ENCODE measurements at regions not wholly inside any gene's neighbourhood (a gene's known extent, or its start where the extent isn't known, plus 50 kb on each side); places are given as distances from the start of the nearest gene placed in this dataset.

GRCh38 chr1:77632216-77632615, 50.2 kb downstream of the ZZZ3 start:
- ChIA-PET CTCF (no interaction called here), POLR2A (interaction anchor here (0.6 kb wide), 1 partner anchor 344 kb away, joined by 3 read pairs; no protein-coding TSS in a partner anchor)
- H3K36me3 ChIP-seq (ENCODE audit: control insufficient read depth in 1 of 2, insufficient read depth in 2 of 2, low read length in 2 of 2), result peaks cover 17 to 28% of the 10 kb centered on the region in 2 experiments; a peak in 3 of 4 replicates

More at GRCh38 chr1:77632216-77632615, 50.2 kb downstream of the ZZZ3 start:
- ATAC-seq, result no peak
- no peak for DNase-seq (ENCODE audit: low read depth, low spot score)
- H3K27me3 ChIP-seq (ENCODE audit: insufficient read depth, low read length), result no peaks in the 10 kb centered on the region
- H4K20me1 ChIP-seq (ENCODE audit: insufficient read depth), result no peaks in the 10 kb centered on the region; the same call in 1 of the 2 replicates
- peaks cover 15% of the 10 kb centered on the region for H3K79me2 ChIP-seq (ENCODE audit: insufficient read depth, low read length)
- BruUV-seq (replicated peaks), result no TSS peak
- H3K27ac ChIP-seq (ENCODE audit: low read depth, low read length), result no peak overlapping the region
- intact Hi-C loops (cut with micrococcal nuclease), result no loop called here
- H2AFZ ChIP-seq (ENCODE audit: low read depth, low read length, poor library complexity, severe bottlenecking), result no peak overlapping the region
- no peaks in the 10 kb centered on the region for H3K4me1 ChIP-seq (ENCODE audit: control insufficient read depth in 1 of 2, insufficient read depth in 2 of 2, low read length in 2 of 2)
- H3K9me3 ChIP-seq (ENCODE audit: control insufficient read depth in 1 of 2, insufficient read depth in 1 of 2, low read depth in 1 of 2, low read length in 2 of 2), result no peaks in the 10 kb centered on the region
- no peak overlapping the region for H3K4me2 ChIP-seq (ENCODE audit: low read length)
- H3K4me3 ChIP-seq (replicated peaks in 1 of 2; ENCODE audit: low read depth in 1 of 2, low read length in 2 of 2), result no peak overlapping the region
- no peak for TF ChIP-seq POLR2AphosphoS5 (IDR thresholded peaks at IDR 0.05; ENCODE audit: low read depth, low read length)
- TF ChIP-seq EGR1 (IDR thresholded peaks at IDR 0.05; ENCODE audit: low read depth), result no peak
- TF ChIP-seq ATF3 (IDR thresholded peaks at IDR 0.05), result no peak
- TF ChIP-seq MAX (IDR thresholded peaks at IDR 0.05), result no peak
- TF ChIP-seq ZNF274 (IDR thresholded peaks at IDR 0.05; ENCODE audit: low read depth, low read length), result no peak
- TF ChIP-seq SRF (IDR thresholded peaks at IDR 0.05; ENCODE audit: low read depth), result no peak
- no peak for TF ChIP-seq ELF1 (IDR thresholded peaks at IDR 0.05; ENCODE audit: borderline replicate concordance, low read depth)
- no peak for TF ChIP-seq CBX3 (IDR thresholded peaks at IDR 0.05; ENCODE audit: low read depth)
- no peak for TF ChIP-seq CTCF (IDR thresholded peaks at IDR 0.05 in 2 of 3, conservative IDR thresholded peaks at IDR 0.05 in 1 of 3; ENCODE audit: borderline replicate concordance in 1 of 3, insufficient read depth in 1 of 3, low read depth in 2 of 3, low read length in 2 of 3)
- no peak for TF ChIP-seq SIN3A (IDR thresholded peaks at IDR 0.05; ENCODE audit: low read depth)
- no peak for TF ChIP-seq REST (IDR thresholded peaks at IDR 0.05; ENCODE audit: low read depth)
- TF ChIP-seq FOSL1 (IDR thresholded peaks at IDR 0.05; ENCODE audit: low read depth), result no peak
- no peak for TF ChIP-seq ZFX (IDR thresholded peaks at IDR 0.05)
- no peak for TF ChIP-seq TCF7L2 (IDR thresholded peaks at IDR 0.05; ENCODE audit: borderline replicate concordance, extremely low read depth, insufficient read depth, insufficient read length)
- no peak for TF ChIP-seq EZH2 (IDR thresholded peaks at IDR 0.05)
- no peak for TF ChIP-seq POLR2A (IDR thresholded peaks at IDR 0.05; ENCODE audit: borderline replicate concordance, extremely low read depth, insufficient read depth, insufficient read length)
- TF ChIP-seq EZH2phosphoT487 (IDR thresholded peaks at IDR 0.05; ENCODE audit: borderline replicate concordance), result no peak
- no peak for TF ChIP-seq CEBPB (IDR thresholded peaks at IDR 0.05; ENCODE audit: low read depth)
- TF ChIP-seq RAD21 (IDR thresholded peaks at IDR 0.05; ENCODE audit: low read depth), result no peak
- H3K9ac ChIP-seq (ENCODE audit: low read length), result no peak overlapping the region
- no peaks in the 10 kb centered on the region for H3K9me2 ChIP-seq (ENCODE audit: insufficient read depth)
- RAD21 ChIA-PET (ENCODE audit: low non-redundant PET in 1 of 2, low total read pairs in 2 of 2, uncharacterized antibody in 2 of 2, unreplicated experiment in 2 of 2), result no interaction called here

All from HCT116 (cell line).